ENCODE measurements at regions not wholly inside any gene's neighbourhood (a gene's known extent, or its start where the extent isn't known, plus 50 kb on each side); places are given as distances from the start of the nearest gene placed in this dataset.

DNA sequence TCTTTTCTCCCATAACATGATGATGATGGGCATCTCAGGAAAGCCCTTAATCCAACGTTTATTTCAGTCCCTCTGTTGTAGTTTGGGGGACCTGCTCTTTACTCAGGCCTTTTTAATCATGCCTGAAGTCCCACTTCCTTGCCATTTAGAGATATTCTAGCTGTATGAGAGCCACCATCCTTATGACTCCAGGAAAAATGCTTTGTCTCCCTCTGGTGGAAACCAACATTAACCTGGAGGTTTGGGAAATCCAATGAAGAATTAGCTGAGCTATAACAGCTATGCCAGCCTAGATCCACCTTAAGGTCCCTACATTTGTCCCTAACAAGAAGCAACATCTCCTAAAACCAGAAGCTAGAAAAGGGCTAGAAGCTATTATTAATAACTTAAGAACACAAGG lies 1399.1 kb downstream of the LRFN5 start:
- CTCF ChIA-PET, result no interaction called here
- TF ChIP-seq, protein P1, sequence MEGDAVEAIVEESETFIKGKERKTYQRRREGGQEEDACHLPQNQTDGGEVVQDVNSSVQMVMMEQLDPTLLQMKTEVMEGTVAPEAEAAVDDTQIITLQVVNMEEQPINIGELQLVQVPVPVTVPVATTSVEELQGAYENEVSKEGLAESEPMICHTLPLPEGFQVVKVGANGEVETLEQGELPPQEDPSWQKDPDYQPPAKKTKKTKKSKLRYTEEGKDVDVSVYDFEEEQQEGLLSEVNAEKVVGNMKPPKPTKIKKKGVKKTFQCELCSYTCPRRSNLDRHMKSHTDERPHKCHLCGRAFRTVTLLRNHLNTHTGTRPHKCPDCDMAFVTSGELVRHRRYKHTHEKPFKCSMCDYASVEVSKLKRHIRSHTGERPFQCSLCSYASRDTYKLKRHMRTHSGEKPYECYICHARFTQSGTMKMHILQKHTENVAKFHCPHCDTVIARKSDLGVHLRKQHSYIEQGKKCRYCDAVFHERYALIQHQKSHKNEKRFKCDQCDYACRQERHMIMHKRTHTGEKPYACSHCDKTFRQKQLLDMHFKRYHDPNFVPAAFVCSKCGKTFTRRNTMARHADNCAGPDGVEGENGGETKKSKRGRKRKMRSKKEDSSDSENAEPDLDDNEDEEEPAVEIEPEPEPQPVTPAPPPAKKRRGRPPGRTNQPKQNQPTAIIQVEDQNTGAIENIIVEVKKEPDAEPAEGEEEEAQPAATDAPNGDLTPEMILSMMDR (IDR thresholded peaks at IDR 0.05), result peak; percentile 19
- TF ChIP-seq SIN3A (IDR thresholded peaks at IDR 0.05; ENCODE audit: borderline replicate concordance, insufficient read depth, low read depth, low read length) (no peak), POLR2AphosphoS5 (IDR thresholded peaks at IDR 0.05; ENCODE audit: low read depth, low read length) (no peak)
- TF ChIP-seq, protein P2, sequence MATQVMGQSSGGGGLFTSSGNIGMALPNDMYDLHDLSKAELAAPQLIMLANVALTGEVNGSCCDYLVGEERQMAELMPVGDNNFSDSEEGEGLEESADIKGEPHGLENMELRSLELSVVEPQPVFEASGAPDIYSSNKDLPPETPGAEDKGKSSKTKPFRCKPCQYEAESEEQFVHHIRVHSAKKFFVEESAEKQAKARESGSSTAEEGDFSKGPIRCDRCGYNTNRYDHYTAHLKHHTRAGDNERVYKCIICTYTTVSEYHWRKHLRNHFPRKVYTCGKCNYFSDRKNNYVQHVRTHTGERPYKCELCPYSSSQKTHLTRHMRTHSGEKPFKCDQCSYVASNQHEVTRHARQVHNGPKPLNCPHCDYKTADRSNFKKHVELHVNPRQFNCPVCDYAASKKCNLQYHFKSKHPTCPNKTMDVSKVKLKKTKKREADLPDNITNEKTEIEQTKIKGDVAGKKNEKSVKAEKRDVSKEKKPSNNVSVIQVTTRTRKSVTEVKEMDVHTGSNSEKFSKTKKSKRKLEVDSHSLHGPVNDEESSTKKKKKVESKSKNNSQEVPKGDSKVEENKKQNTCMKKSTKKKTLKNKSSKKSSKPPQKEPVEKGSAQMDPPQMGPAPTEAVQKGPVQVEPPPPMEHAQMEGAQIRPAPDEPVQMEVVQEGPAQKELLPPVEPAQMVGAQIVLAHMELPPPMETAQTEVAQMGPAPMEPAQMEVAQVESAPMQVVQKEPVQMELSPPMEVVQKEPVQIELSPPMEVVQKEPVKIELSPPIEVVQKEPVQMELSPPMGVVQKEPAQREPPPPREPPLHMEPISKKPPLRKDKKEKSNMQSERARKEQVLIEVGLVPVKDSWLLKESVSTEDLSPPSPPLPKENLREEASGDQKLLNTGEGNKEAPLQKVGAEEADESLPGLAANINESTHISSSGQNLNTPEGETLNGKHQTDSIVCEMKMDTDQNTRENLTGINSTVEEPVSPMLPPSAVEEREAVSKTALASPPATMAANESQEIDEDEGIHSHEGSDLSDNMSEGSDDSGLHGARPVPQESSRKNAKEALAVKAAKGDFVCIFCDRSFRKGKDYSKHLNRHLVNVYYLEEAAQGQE (IDR thresholded peaks at IDR 0.05; ENCODE audit: insufficient read depth in 1 of 2, low read depth in 2 of 2, low read length in 1 of 2), result no peak

DNA sequence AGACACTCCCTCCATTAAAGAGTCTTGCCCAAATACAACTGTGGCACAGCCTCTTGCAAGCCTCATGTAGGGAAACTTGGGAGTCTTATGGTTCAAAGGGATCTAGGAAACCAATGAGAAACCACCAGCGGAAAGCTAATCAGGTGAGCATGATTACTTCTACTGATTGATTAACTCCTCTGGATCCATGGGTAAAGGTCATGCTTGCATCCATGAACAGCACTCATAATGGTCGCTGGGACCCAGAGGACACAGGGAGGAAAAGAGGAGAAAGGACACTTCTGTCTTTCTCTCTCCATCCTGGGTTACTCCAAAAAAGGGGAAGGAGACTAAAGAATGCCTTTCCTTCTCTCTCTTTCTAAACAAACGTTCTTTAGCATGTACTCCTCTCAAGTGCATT lies 1397.2 kb downstream of the LRFN5 start:
- Histone ChIP-seq H3K27ac (ENCODE audit: low read length) (no peak overlapping the region), H3K4me1 (ENCODE audit: control insufficient read depth, insufficient read depth, low read length) (no peaks in the 10 kb centered on the region), H3K36me3 (ENCODE audit: control insufficient read depth, insufficient read depth, low read length) (no peaks in the 10 kb centered on the region), H3K9me3 (ENCODE audit: control insufficient read depth, insufficient read depth, low read depth, low read length) (peaks cover 20% of the 10 kb centered on the region; the same call in 1 of the 2 replicates), H3K4me3 (ENCODE audit: low read depth in 2 of 2, low read length in 2 of 2) (no peak overlapping the region), H3K27me3 (ENCODE audit: control insufficient read depth, insufficient read depth, low read length) (no peaks in the 10 kb centered on the region)
- BruUV-seq (replicated peaks), result no TSS peak
- no peak for DNase-seq (ENCODE audit: low read depth, low spot score)
- ChIA-PET POLR2A (no interaction called here), CTCF (no interaction called here)
- intact Hi-C loops (cut with micrococcal nuclease; ENCODE audit: unreplicated experiment) (no loop called here), in situ Hi-C loops (cut with HindIII; ENCODE audit: low pct_unique_long_range_greater_than_20kb, low sequenced_read_pairs) (no loop called here)
- no peak for TF ChIP-seq TCF7L2 (IDR thresholded peaks at IDR 0.05; ENCODE audit: low read depth, low read length)
- TF ChIP-seq, protein P1 (IDR thresholded peaks at IDR 0.05), result no peak
- no peak for TF ChIP-seq POLR2AphosphoS5 (IDR thresholded peaks at IDR 0.05; ENCODE audit: low read depth, low read length)
- TF ChIP-seq, protein P2 (IDR thresholded peaks at IDR 0.05; ENCODE audit: insufficient read depth in 1 of 2, low read depth in 2 of 2, low read length in 1 of 2), result no peak
- TF ChIP-seq SIN3A (IDR thresholded peaks at IDR 0.05; ENCODE audit: borderline replicate concordance, insufficient read depth, low read depth, low read length), result no peak
- no peak for ATAC-seq

More for the DNA sequence above, 1399.1 kb downstream of the LRFN5 start:
- Histone ChIP-seq H3K27ac (ENCODE audit: low read length) (no peak overlapping the region), H3K9me3 (ENCODE audit: control insufficient read depth, insufficient read depth, low read depth, low read length) (peaks cover 20% of the 10 kb centered on the region; the same call in 1 of the 2 replicates), H3K27me3 (ENCODE audit: control insufficient read depth, insufficient read depth, low read length) (no peaks in the 10 kb centered on the region), H3K4me3 (ENCODE audit: low read depth in 2 of 2, low read length in 2 of 2) (no peak overlapping the region), H3K36me3 (ENCODE audit: control insufficient read depth, insufficient read depth, low read length) (no peaks in the 10 kb centered on the region), H3K4me1 (ENCODE audit: control insufficient read depth, insufficient read depth, low read length) (no peaks in the 10 kb centered on the region)
- DNase-seq (ENCODE audit: low read depth, low spot score) (no peak), ATAC-seq (no peak)
- BruUV-seq (replicated peaks), result no TSS peak
- intact Hi-C loops (cut with micrococcal nuclease; ENCODE audit: unreplicated experiment), result no loop called here
- in situ Hi-C loops (cut with HindIII; ENCODE audit: low pct_unique_long_range_greater_than_20kb, low sequenced_read_pairs), result no loop called here
- POLR2A ChIA-PET, result no interaction called here

Measured in Panc1 (cell line).